ENCODE measurements at regions not wholly inside any gene's neighbourhood (a gene's known extent, or its start where the extent isn't known, plus 50 kb on each side); places are given as distances from the start of the nearest gene placed in this dataset.

- TF ChIP-seq, protein P1, sequence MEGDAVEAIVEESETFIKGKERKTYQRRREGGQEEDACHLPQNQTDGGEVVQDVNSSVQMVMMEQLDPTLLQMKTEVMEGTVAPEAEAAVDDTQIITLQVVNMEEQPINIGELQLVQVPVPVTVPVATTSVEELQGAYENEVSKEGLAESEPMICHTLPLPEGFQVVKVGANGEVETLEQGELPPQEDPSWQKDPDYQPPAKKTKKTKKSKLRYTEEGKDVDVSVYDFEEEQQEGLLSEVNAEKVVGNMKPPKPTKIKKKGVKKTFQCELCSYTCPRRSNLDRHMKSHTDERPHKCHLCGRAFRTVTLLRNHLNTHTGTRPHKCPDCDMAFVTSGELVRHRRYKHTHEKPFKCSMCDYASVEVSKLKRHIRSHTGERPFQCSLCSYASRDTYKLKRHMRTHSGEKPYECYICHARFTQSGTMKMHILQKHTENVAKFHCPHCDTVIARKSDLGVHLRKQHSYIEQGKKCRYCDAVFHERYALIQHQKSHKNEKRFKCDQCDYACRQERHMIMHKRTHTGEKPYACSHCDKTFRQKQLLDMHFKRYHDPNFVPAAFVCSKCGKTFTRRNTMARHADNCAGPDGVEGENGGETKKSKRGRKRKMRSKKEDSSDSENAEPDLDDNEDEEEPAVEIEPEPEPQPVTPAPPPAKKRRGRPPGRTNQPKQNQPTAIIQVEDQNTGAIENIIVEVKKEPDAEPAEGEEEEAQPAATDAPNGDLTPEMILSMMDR (IDR thresholded peaks at IDR 0.05) = no peak
- TF ChIP-seq POLR2A (IDR thresholded peaks at IDR 0.05) = no peak
These were observed 268.9 kb upstream of the MAF start for GRCh38 chr16:79869304-79870015.
